Neural progenitor cell (in vitro differentiated cells): ENCODE measurements at regions not wholly inside any gene's neighbourhood (a gene's known extent, or its start where the extent isn't known, plus 50 kb on each side); places are given as distances from the start of the nearest gene placed in this dataset.
A peak's percentile ranks its signal among the peaks of the same experiment; 100 is the strongest.

Experiments
- DNase-seq: peaks from one replicate; pipeline ENCODE4 v3.0.0-alpha.2; 2016; ENCODE audit warnings: low spot score
- H2AFZ ChIP-seq: fragments of 200-600 bp; sonication (generic); replicated peaks from 2 replicates; pipeline ENCODE4 v1.6.1; 2016; ENCODE audit warnings: antibody characterized with exemption
- H3F3A ChIP-seq: fragments of 200-600 bp; sonication (generic); 2 replicates; pipeline ENCODE4 v1.6.1; 2016; ENCODE audit warnings: antibody characterized with exemption, low read depth
- H3K27ac ChIP-seq: fragments of 200-600 bp; sonication (generic); 2 replicates; pipeline ENCODE4 v1.5.1; 2016; ENCODE audit warnings: mild to moderate bottlenecking
- H3K27me3 ChIP-seq: fragments of 200-600 bp; sonication (generic); 2 replicates; pipeline ENCODE4 v1.6.1; 2016; ENCODE audit warnings: mild to moderate bottlenecking, moderate library complexity
- H3K36me3 ChIP-seq: fragments of 200-600 bp; sonication (generic); 2 replicates; pipeline ENCODE4 v1.5.1; 2016
- H3K4me1 ChIP-seq: fragments of 200-600 bp; sonication (generic); 2 replicates; pipeline ENCODE4 v1.6.1; 2016; ENCODE audit warnings: mixed run types
- H3K4me2 ChIP-seq: fragments of 200-600 bp; sonication (generic); 2 replicates; pipeline ENCODE4 v1.6.1; 2016
- H3K4me3 ChIP-seq: fragments of 200-600 bp; sonication (generic); 2 replicates; pipeline ENCODE4 v1.5.1; 2016
- H3K79me2 ChIP-seq: fragments of 200-600 bp; sonication (generic); 2 replicates; pipeline ENCODE4 v1.6.1; 2016; ENCODE audit warnings: low read depth
- H3K9ac ChIP-seq: fragments of 200-600 bp; sonication (generic); 2 replicates; pipeline ENCODE4 v1.6.1; 2016
- H3K9me3 ChIP-seq: fragments of 200-600 bp; sonication (generic); 2 replicates; pipeline ENCODE4 v1.5.1; 2016; ENCODE audit warnings: low read depth
- H4K20me1 ChIP-seq: fragments of 200-600 bp; sonication (generic); 2 replicates; pipeline ENCODE4 v1.6.1; 2016; ENCODE audit warnings: low read depth
- H3K27ac Mint-ChIP-seq: 3 replicates; pipeline ENCODE4 v1.8.0; 2021; ENCODE audit warnings: mixed read lengths
- H3K27me3 Mint-ChIP-seq: 2 replicates; pipeline ENCODE4 v1.8.0; 2022; ENCODE audit warnings: low read depth, mild to moderate bottlenecking, inconsistent platforms, moderate library complexity, mixed read lengths; ENCODE audit not compliant: insufficient read depth
- H3K36me3 Mint-ChIP-seq: 3 replicates; pipeline ENCODE4 v1.8.0; 2021; ENCODE audit warnings: mixed read lengths
- H3K4me1 Mint-ChIP-seq: 3 replicates; pipeline ENCODE4 v1.8.0; 2021; ENCODE audit warnings: mixed read lengths
- H3K4me3 Mint-ChIP-seq: 3 replicates; pipeline ENCODE4 v1.8.0; 2021; ENCODE audit warnings: mild to moderate bottlenecking, moderate library complexity, mixed read lengths
- H3K9me3 Mint-ChIP-seq: 3 replicates; pipeline ENCODE4 v1.8.0; 2020; ENCODE audit warnings: mixed read lengths
- EZH2 ChIP-seq: fragments of 200-600 bp; sonication (generic); IDR thresholded peaks from 2 replicates; pipeline ENCODE4 v1.6.1; 2017; ENCODE audit warnings: antibody characterized with exemption, mild to moderate bottlenecking, moderate library complexity
- EZH2phosphoT487 ChIP-seq: fragments of 200-600 bp; sonication (generic); IDR thresholded peaks from 2 replicates; pipeline ENCODE4 v1.6.1; 2017; ENCODE audit warnings: antibody characterized with exemption
- TF ChIP-seq, protein P1 (sequence below): fragments of 200-600 bp; sonication (generic); IDR thresholded peaks from 2 replicates; pipeline ENCODE4 v1.5.1; 2017; ENCODE audit warnings: antibody characterized with exemption, mild to moderate bottlenecking

GRCh38 chr12:124512667-124513296, 54.6 kb downstream of the NCOR2 start:
- H3F3A ChIP-seq: peaks cover 43% of the 10 kb centered on the region
- no peak overlapping the region for H2AFZ ChIP-seq
- H3K27me3 ChIP-seq: no peaks in the 10 kb centered on the region
- H4K20me1 ChIP-seq: peaks cover 71% of the 10 kb centered on the region
- H3K36me3 Mint-ChIP-seq: peaks cover 10% of the 10 kb centered on the region
- peak overlapping the region; percentile 53 for H3K27ac Mint-ChIP-seq
- no peaks in the 10 kb centered on the region for H3K9me3 ChIP-seq
- H3K4me1 Mint-ChIP-seq: peaks cover 67% of the 10 kb centered on the region
- peak overlapping the region; percentile 29 for H3K4me2 ChIP-seq
- DNase-seq: peak; percentile 97
- peak overlapping the region; percentile 92 for H3K27ac ChIP-seq
- no peaks in the 10 kb centered on the region for H3K9me3 Mint-ChIP-seq
- H3K4me1 ChIP-seq: peaks cover 51% of the 10 kb centered on the region
- no peaks in the 10 kb centered on the region for H3K36me3 ChIP-seq
- H3K27me3 Mint-ChIP-seq: peaks cover 8% of the 10 kb centered on the region
- peaks cover 96% of the 10 kb centered on the region for H3K79me2 ChIP-seq
- no peak overlapping the region for H3K4me3 Mint-ChIP-seq
- no peak overlapping the region for H3K4me3 ChIP-seq
- TF ChIP-seq EZH2 (no peak), EZH2phosphoT487 (no peak)
- TF ChIP-seq, protein P1, sequence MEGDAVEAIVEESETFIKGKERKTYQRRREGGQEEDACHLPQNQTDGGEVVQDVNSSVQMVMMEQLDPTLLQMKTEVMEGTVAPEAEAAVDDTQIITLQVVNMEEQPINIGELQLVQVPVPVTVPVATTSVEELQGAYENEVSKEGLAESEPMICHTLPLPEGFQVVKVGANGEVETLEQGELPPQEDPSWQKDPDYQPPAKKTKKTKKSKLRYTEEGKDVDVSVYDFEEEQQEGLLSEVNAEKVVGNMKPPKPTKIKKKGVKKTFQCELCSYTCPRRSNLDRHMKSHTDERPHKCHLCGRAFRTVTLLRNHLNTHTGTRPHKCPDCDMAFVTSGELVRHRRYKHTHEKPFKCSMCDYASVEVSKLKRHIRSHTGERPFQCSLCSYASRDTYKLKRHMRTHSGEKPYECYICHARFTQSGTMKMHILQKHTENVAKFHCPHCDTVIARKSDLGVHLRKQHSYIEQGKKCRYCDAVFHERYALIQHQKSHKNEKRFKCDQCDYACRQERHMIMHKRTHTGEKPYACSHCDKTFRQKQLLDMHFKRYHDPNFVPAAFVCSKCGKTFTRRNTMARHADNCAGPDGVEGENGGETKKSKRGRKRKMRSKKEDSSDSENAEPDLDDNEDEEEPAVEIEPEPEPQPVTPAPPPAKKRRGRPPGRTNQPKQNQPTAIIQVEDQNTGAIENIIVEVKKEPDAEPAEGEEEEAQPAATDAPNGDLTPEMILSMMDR: no peak
- no peak overlapping the region for H3K9ac ChIP-seq

DNA sequence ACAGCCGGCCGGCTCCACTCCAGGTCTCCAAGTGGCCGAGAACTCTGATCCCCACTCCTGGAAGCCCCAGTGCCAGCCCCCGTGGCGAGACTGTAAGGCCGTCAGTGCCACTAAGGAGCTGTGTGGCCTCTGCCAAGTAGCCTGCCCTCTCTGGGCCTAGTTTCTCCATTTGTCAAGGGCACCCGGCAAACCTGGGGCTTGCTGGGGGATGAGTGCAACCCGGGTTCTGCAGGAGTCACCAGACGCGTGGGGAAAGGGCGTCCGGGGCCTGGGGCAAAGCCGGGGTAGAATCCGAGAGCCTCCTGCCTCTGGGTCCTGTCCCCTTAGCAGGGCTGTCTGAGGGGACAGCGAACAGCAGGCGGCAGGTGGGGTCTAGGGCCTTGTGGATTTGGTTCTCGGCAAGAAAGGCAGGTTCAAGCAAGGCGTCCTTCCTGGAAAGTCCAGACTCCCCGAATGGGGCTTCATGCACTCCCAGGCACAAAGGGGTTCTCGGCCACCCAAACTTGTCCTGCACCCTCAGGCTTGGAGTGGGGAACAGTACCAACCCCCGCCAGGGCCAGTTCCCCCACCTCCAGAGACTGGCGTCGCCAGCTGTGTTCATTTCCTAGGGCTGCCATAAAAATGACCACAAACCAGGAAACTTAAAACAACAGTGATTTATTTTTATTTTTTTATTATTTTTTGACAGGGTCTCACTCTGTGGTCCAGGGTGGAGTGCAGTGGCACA, 56.0 kb downstream of the NCOR2 start:
- H3K27me3 Mint-ChIP-seq: peaks cover 10% of the 10 kb centered on the region
- H3K9ac ChIP-seq: no peak overlapping the region
- TF ChIP-seq, protein P1: no peak
- TF ChIP-seq EZH2 (no peak), EZH2phosphoT487 (no peak)
- peaks cover 52% of the 10 kb centered on the region for H3K4me1 ChIP-seq
- H3K4me3 Mint-ChIP-seq: no peak overlapping the region
- H3F3A ChIP-seq: peaks cover 44% of the 10 kb centered on the region
- H3K9me3 ChIP-seq: no peaks in the 10 kb centered on the region
- H3K4me1 Mint-ChIP-seq: peaks cover 75% of the 10 kb centered on the region
- H3K4me3 ChIP-seq: no peak overlapping the region
- H3K27ac ChIP-seq: no peak overlapping the region
- no peak overlapping the region for H3K27ac Mint-ChIP-seq
- H3K36me3 Mint-ChIP-seq: peaks cover 10% of the 10 kb centered on the region
- no peak overlapping the region for H2AFZ ChIP-seq
- peaks cover 71% of the 10 kb centered on the region for H4K20me1 ChIP-seq
- H3K9me3 Mint-ChIP-seq: no peaks in the 10 kb centered on the region
- no peaks in the 10 kb centered on the region for H3K36me3 ChIP-seq
- no peaks in the 10 kb centered on the region for H3K27me3 ChIP-seq
- DNase-seq: no peak
- H3K79me2 ChIP-seq: peaks cover 96% of the 10 kb centered on the region
- H3K4me2 ChIP-seq: no peak overlapping the region

- TF ChIP-seq EZH2phosphoT487 (no peak), EZH2 (no peak)
- TF ChIP-seq, protein P1: peak; percentile 9
- H2AFZ ChIP-seq: no peak overlapping the region
- H3K79me2 ChIP-seq: peaks cover 96% of the 10 kb centered on the region
- no peak overlapping the region for H3K4me3 ChIP-seq
- peaks cover 78% of the 10 kb centered on the region for H4K20me1 ChIP-seq
- no peak overlapping the region for H3K9ac ChIP-seq
- no peaks in the 10 kb centered on the region for H3K27me3 ChIP-seq
- Mint-ChIP-seq H3K9me3 (no peaks in the 10 kb centered on the region), H3K27me3 (peaks cover 13% of the 10 kb centered on the region), H3K36me3 (peaks cover 7% of the 10 kb centered on the region), H3K4me1 (peaks cover 79% of the 10 kb centered on the region), H3K27ac (peak overlapping the region; percentile 78), H3K4me3 (peak overlapping the region; percentile 44)
- DNase-seq: no peak
- H3K9me3 ChIP-seq: no peaks in the 10 kb centered on the region
- peak overlapping the region; percentile 82 for H3K27ac ChIP-seq
- H3F3A ChIP-seq: peaks cover 47% of the 10 kb centered on the region
- H3K4me2 ChIP-seq: peak overlapping the region; percentile 35
- no peaks in the 10 kb centered on the region for H3K36me3 ChIP-seq
- H3K4me1 ChIP-seq: peaks cover 60% of the 10 kb centered on the region
Measured at GRCh38 chr12:124510301-124510970, 57.0 kb downstream of the NCOR2 start.
